IMR-90 (cell line): ENCODE measurements at regions not wholly inside any gene's neighbourhood (a gene's known extent, or its start where the extent isn't known, plus 50 kb on each side); places are given as distances from the start of the nearest gene placed in this dataset.

Experiments used
- ATAC-seq: fragments of 200-7000 bp; cut with Tn5 transposase; 2 replicates; pipeline ENCODE4 v1.9.1; 2020; ENCODE audit warnings: low read depth, mild to moderate bottlenecking, moderate library complexity
- BruUV-seq: library from RNA; stranded (reverse); fragments of 400-500 nt; replicated peaks from 2 replicates; lab custom pipeline; 2021; lab: Mats Ljungman, UMichigan
- CTCF ChIA-PET: fragments of 300-600 bp; formaldehyde crosslinking; extraction: SDS; loops from one replicate; lab custom pipeline; 2021; ENCODE audit warnings: antibody characterized with exemption; lab: Yijun Ruan, JAX
- POLR2A ChIA-PET: fragments of 300-600 bp; sonication (Branson Sonifier 250); formaldehyde crosslinking; loops from one replicate; lab custom pipeline; 2022; ENCODE audit warnings: antibody characterized with exemption; ENCODE audit not compliant: unreplicated experiment; lab: Charles Lee
- DNase-seq: peaks from one replicate; pipeline ENCODE4 v3.0.0; 2013
- H2AFZ ChIP-seq: replicated peaks from 2 replicates; pipeline ENCODE3; 2013; ENCODE audit warnings: low read length, mild to moderate bottlenecking; ENCODE audit not compliant: poor library complexity
- H2AK5ac ChIP-seq: 2 replicates; pipeline ENCODE4 v1.6.1; 2013; ENCODE audit warnings: low read depth, low read length, inconsistent platforms
- H2AK9ac ChIP-seq: replicated peaks from 2 replicates; pipeline ENCODE3; 2013; ENCODE audit warnings: mild to moderate bottlenecking, low read depth, low read length, moderate library complexity; ENCODE audit not compliant: poor library complexity
- H2BK120ac ChIP-seq: 2 replicates; pipeline ENCODE4 v1.6.1; 2013; ENCODE audit warnings: low read depth, low read length, inconsistent platforms
- H2BK15ac ChIP-seq: 3 replicates; pipeline ENCODE4 v1.6.1; 2013; ENCODE audit warnings: low read depth, low read length, inconsistent platforms
- H2BK20ac ChIP-seq: 2 replicates; pipeline ENCODE4 v1.6.1; 2013; ENCODE audit warnings: low read depth, mild to moderate bottlenecking, inconsistent platforms, low read length, moderate library complexity
- H2BK5ac ChIP-seq: 2 replicates; pipeline ENCODE4 v1.6.1; 2013; ENCODE audit warnings: mild to moderate bottlenecking, low read depth, low read length, inconsistent platforms; ENCODE audit not compliant: poor library complexity, severe bottlenecking
- H3K14ac ChIP-seq: replicated peaks from 2 replicates; pipeline ENCODE4 v1.6.1; 2013; ENCODE audit warnings: low read depth, low read length, inconsistent platforms
- H3K18ac ChIP-seq: 2 replicates; pipeline ENCODE4 v1.6.1; 2013; ENCODE audit warnings: low read depth, low read length, control low read depth
- H3K23ac ChIP-seq: 2 replicates; pipeline ENCODE4 v1.6.1; 2013; ENCODE audit warnings: low read depth, low read length, inconsistent platforms
- H3K27ac ChIP-seq: 2 replicates; pipeline ENCODE4 v1.5.1; 2013; ENCODE audit warnings: mild to moderate bottlenecking, control low read depth, low read length; ENCODE audit not compliant: insufficient read depth
- H3K27me3 ChIP-seq: 2 replicates; pipeline ENCODE4 v1.6.1; 2013; ENCODE audit warnings: low read length; ENCODE audit not compliant: control insufficient read depth, insufficient read depth
- H3K36me3 ChIP-seq: 2 replicates; pipeline ENCODE4 v1.6.1; 2013; ENCODE audit warnings: low read length, mixed read lengths; ENCODE audit not compliant: control insufficient read depth, insufficient read depth
- H3K4ac ChIP-seq: 2 replicates; pipeline ENCODE4 v1.6.1; 2013; ENCODE audit warnings: low read depth, low read length, inconsistent platforms
- H3K4me1 ChIP-seq: 2 replicates; pipeline ENCODE4 v1.6.1; 2013; ENCODE audit warnings: low read length, mixed read lengths; ENCODE audit not compliant: control insufficient read depth, insufficient read depth
- H3K4me2 ChIP-seq: 2 replicates; pipeline ENCODE4 v1.6.1; 2013; ENCODE audit warnings: low read depth, mild to moderate bottlenecking, control low read depth, low read length, moderate library complexity
- H3K4me3 ChIP-seq: 2 replicates; pipeline ENCODE4 v1.5.1; 2013; ENCODE audit warnings: low read depth, mild to moderate bottlenecking, control low read depth, low read length, moderate library complexity; ENCODE audit not compliant: insufficient read depth
- H3K56ac ChIP-seq: 2 replicates; pipeline ENCODE4 v1.6.1; 2013; ENCODE audit warnings: low read length, inconsistent platforms; ENCODE audit not compliant: insufficient read depth; ENCODE audit errors: extremely low read depth
- H3K79me1 ChIP-seq, 2 experiments: 2 replicates each; pipeline ENCODE4 v1.6.1; 2013; ENCODE audit warnings: low read length in 2 of 2, inconsistent platforms in 1 of 2, low read depth in 1 of 2
- H3K9ac ChIP-seq: 2 replicates; pipeline ENCODE4 v1.6.1; 2013; ENCODE audit warnings: low read depth, low read length, control low read depth
- H3K9me1 ChIP-seq: 2 replicates; pipeline ENCODE4 v1.6.1; 2013; ENCODE audit warnings: low read length, inconsistent platforms; ENCODE audit not compliant: insufficient read depth
- H3K9me3 ChIP-seq: 2 replicates; pipeline ENCODE4 v1.6.1; 2013; ENCODE audit warnings: low read length; ENCODE audit not compliant: control insufficient read depth, insufficient read depth
- H4K20me1 ChIP-seq: 2 replicates; pipeline ENCODE4 v1.6.1; 2013; ENCODE audit warnings: low read length, inconsistent platforms; ENCODE audit not compliant: insufficient read depth
- H4K5ac ChIP-seq: 2 replicates; pipeline ENCODE4 v1.6.1; 2013; ENCODE audit warnings: mild to moderate bottlenecking, low read depth, low read length, control low read depth
- H4K8ac ChIP-seq, 2 experiments: 2 replicates each; pipeline ENCODE4 v1.6.1; 2013; ENCODE audit warnings: low read depth in 2 of 2, low read length in 2 of 2, control low read depth in 1 of 2, inconsistent platforms in 1 of 2
- H4K91ac ChIP-seq: 2 replicates; pipeline ENCODE4 v1.6.1; 2013; ENCODE audit warnings: low read depth, low read length, inconsistent platforms; ENCODE audit not compliant: insufficient read depth
- CEBPB ChIP-seq: IDR thresholded peaks from 2 replicates; pipeline ENCODE4 v1.6.1; 2012; ENCODE audit warnings: low read depth, low read length, improper control_type of control experiment
- CHD1 ChIP-seq: IDR thresholded peaks from 2 replicates; pipeline ENCODE4 v1.6.1; 2012; ENCODE audit warnings: low read depth, low read length, improper control_type of control experiment
- CTCF ChIP-seq: conservative IDR thresholded peaks from 2 replicates; pipeline ENCODE4 v1.5.1; 2012; ENCODE audit warnings: mild to moderate bottlenecking, low read depth, low read length, improper control_type of control experiment
- FOS ChIP-seq: fragments of 150-350 bp; IDR thresholded peaks from 2 replicates; pipeline ENCODE4 v1.6.1; 2016; ENCODE audit warnings: low read depth, low read length
- MAFK ChIP-seq: IDR thresholded peaks from 2 replicates; pipeline ENCODE4 v1.6.1; 2012; ENCODE audit warnings: low read depth, low read length, improper control_type of control experiment
- MAZ ChIP-seq: IDR thresholded peaks from 2 replicates; pipeline ENCODE4 v1.6.1; 2012; ENCODE audit warnings: low read depth, mild to moderate bottlenecking, low read length, improper control_type of control experiment, moderate library complexity, borderline replicate concordance
- MXI1 ChIP-seq: IDR thresholded peaks from 2 replicates; pipeline ENCODE4 v1.6.1; 2012; ENCODE audit warnings: low read depth, mild to moderate bottlenecking, low read length, moderate library complexity, borderline replicate concordance
- NFE2L2 ChIP-seq: fragments of 150-350 bp; IDR thresholded peaks from 2 replicates; pipeline ENCODE4 v1.6.1; 2016; ENCODE audit warnings: low read depth, mild to moderate bottlenecking, low read length
- POLR2A ChIP-seq: IDR thresholded peaks from 2 replicates; pipeline ENCODE4 v1.6.1; 2012; ENCODE audit warnings: mild to moderate bottlenecking, low read depth, low read length
- RFX5 ChIP-seq: IDR thresholded peaks from 2 replicates; pipeline ENCODE4 v1.8.0; 2012; ENCODE audit warnings: low read depth, mild to moderate bottlenecking, low read length, moderate library complexity
- SMC3 ChIP-seq: fragments of 150-350 bp; IDR thresholded peaks from 2 replicates; pipeline ENCODE4 v1.6.1; 2016; ENCODE audit warnings: low read depth, mild to moderate bottlenecking, antibody characterized with exemption, low read length, moderate library complexity
- WGBS, 2 experiments: methylation state at CpG; one replicate each; pipeline versions ENCODE4 v1.1.5 to v1.1.7; 2013; ENCODE audit warnings: missing lambda C conversion rate in 2 of 2; ENCODE audit not compliant: insufficient read length in 1 of 2; ENCODE audit errors: extremely low coverage in 2 of 2; 5-methylcytosine and 5-hydroxymethylcytosine counted together
- dilution Hi-C: fragments of 300-500 bp; cut with HindIII; formaldehyde crosslinking; loops from one replicate; pipeline ENCODE4 v1.14.3; 2018; ENCODE audit warnings: low sequenced_read_pairs; ENCODE audit not compliant: unreplicated experiment
- in situ Hi-C: fragments of 300-500 bp; cut with MboI; formaldehyde crosslinking; loops from 3 replicates; pipeline ENCODE4 v1.14.3; 2019; ENCODE audit warnings: low sequenced_read_pairs, inconsistent platforms, mixed read lengths
- intact Hi-C: fragments of 100-400 bp; cut with micrococcal nuclease; formaldehyde crosslinking; loops from 2 replicates; pipeline ENCODE4 v1.10.0; 2022
- TF ChIP-seq, protein P1 (sequence below): fragments of 150-350 bp; IDR thresholded peaks from 2 replicates; pipeline ENCODE4 v1.6.1; 2016; ENCODE audit warnings: low read depth, mild to moderate bottlenecking, low read length, moderate library complexity, borderline replicate concordance

DNA sequence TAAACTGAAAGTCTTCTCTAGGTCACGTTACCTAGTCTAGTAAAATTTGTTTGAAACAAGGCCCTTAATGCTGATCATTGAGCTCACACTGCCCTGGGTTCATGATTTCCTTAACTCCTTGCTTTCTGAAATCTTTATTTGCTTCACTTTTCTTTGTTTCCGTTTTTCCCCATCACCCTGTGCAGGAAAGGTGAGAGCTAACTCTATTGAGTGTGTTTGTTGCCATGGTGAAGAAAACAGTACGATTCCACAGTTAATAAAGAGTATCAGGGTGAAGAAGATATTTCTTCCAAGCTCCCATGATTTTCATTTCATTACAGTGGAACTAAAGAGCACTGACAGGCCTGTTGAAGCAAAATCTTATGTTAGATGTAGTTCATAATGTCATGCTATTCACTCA is 276.2 kb downstream of the RAP2B start:
- dilution Hi-C loops, result no loop called here
- no peak overlapping the region for H4K5ac ChIP-seq
- no peak overlapping the region for H3K4me2 ChIP-seq
- H3K4me1 ChIP-seq, result no peaks in the 10 kb centered on the region
- TF ChIP-seq MAFK (no peak), POLR2A (no peak), MAZ (no peak), NFE2L2 (no peak), CHD1 (no peak), CTCF (no peak), SMC3 (no peak), FOS (no peak), MXI1 (no peak), CEBPB (no peak), RFX5 (no peak)
- TF ChIP-seq, protein P1, sequence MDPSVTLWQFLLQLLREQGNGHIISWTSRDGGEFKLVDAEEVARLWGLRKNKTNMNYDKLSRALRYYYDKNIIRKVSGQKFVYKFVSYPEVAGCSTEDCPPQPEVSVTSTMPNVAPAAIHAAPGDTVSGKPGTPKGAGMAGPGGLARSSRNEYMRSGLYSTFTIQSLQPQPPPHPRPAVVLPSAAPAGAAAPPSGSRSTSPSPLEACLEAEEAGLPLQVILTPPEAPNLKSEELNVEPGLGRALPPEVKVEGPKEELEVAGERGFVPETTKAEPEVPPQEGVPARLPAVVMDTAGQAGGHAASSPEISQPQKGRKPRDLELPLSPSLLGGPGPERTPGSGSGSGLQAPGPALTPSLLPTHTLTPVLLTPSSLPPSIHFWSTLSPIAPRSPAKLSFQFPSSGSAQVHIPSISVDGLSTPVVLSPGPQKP, result no peak
- no peak overlapping the region for H2BK5ac ChIP-seq
- ChIA-PET POLR2A (no interaction called here), CTCF (interaction anchor here (1.3 kb wide), 1 partner anchor 17 kb away, joined by 4 read pairs; no protein-coding TSS in a partner anchor)
- no peaks in the 10 kb centered on the region for H3K9me1 ChIP-seq
- no peak overlapping the region for H2AK5ac ChIP-seq
- no peak overlapping the region for H3K18ac ChIP-seq
- ATAC-seq, result no peak
- H3K4ac ChIP-seq, result no peak overlapping the region
- no peaks in the 10 kb centered on the region for H3K9me3 ChIP-seq
- H2BK20ac ChIP-seq, result no peak overlapping the region
- H4K8ac ChIP-seq, result no peak overlapping the region
- H3K27ac ChIP-seq, result no peak overlapping the region
- H2BK120ac ChIP-seq, result no peak overlapping the region
- no peaks in the 10 kb centered on the region; the same call in 1 of the 2 replicates for H3K27me3 ChIP-seq
- H4K91ac ChIP-seq, result no peak overlapping the region
- no peak overlapping the region for H2BK15ac ChIP-seq
- no CpG with 5 or more reads among the region's 3 CpGs for WGBS, 2 experiments
- intact Hi-C loops, result loop anchor here (5.0 kb wide), 1 partner anchor 276 kb away; the partner anchor contains the start of gene RAP2B
- H3K56ac ChIP-seq, result no peak overlapping the region
- H3K36me3 ChIP-seq, result no peaks in the 10 kb centered on the region
- H2AFZ ChIP-seq, result no peak overlapping the region
- no peaks in the 10 kb centered on the region for H3K79me1 ChIP-seq
- no peak overlapping the region for H3K9ac ChIP-seq
- in situ Hi-C loops, result no loop called here
- no TSS peak for BruUV-seq
- no peaks in the 10 kb centered on the region for H4K20me1 ChIP-seq
- no peak overlapping the region for H3K23ac ChIP-seq
- no peak overlapping the region for H3K4me3 ChIP-seq
- no peak overlapping the region for H2AK9ac ChIP-seq
- no peak for DNase-seq
- H3K14ac ChIP-seq, result no peak overlapping the region
